ENCODE measurements at regions not wholly inside any gene's neighbourhood (a gene's known extent, or its start where the extent isn't known, plus 50 kb on each side); places are given as distances from the start of the nearest gene placed in this dataset.
"Not testable (repeated sequence)": the region's sequence is repeated elsewhere in the genome, so short reads cannot be mapped to it uniquely, and the experiment has no call there.

DNA sequence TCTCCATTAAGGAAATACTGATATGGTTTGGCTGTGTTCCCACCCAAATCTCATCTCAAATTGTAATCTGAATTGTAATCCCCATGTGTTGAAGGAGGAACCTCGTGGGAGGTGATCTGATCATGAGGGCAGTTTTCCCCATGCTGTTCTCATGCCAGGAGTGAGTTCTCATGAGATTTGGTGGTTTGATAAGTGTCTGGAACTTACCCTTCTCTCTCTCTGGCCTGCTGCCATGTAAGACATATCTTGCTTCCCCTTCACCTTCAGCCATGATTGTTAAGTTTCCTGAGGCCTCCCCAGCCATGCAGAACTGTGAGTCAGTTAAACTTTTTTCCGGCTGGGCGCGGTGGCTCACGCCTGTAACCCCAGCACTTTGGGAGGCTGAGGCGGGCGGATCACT, 340.3 kb upstream of the MAGEB18 start:
- TF ChIP-seq, protein P1, sequence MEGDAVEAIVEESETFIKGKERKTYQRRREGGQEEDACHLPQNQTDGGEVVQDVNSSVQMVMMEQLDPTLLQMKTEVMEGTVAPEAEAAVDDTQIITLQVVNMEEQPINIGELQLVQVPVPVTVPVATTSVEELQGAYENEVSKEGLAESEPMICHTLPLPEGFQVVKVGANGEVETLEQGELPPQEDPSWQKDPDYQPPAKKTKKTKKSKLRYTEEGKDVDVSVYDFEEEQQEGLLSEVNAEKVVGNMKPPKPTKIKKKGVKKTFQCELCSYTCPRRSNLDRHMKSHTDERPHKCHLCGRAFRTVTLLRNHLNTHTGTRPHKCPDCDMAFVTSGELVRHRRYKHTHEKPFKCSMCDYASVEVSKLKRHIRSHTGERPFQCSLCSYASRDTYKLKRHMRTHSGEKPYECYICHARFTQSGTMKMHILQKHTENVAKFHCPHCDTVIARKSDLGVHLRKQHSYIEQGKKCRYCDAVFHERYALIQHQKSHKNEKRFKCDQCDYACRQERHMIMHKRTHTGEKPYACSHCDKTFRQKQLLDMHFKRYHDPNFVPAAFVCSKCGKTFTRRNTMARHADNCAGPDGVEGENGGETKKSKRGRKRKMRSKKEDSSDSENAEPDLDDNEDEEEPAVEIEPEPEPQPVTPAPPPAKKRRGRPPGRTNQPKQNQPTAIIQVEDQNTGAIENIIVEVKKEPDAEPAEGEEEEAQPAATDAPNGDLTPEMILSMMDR (IDR thresholded peaks at IDR 0.05), result not testable (repeated sequence)
- not testable (repeated sequence) for TF ChIP-seq POLR2A, POLR2AphosphoS5, EP300 (IDR thresholded peaks at IDR 0.05)

Data from upper lobe of left lung (tissue), 4 donors.